GM12878 (cell line): ENCODE measurements at regions not wholly inside any gene's neighbourhood (a gene's known extent, or its start where the extent isn't known, plus 50 kb on each side); places are given as distances from the start of the nearest gene placed in this dataset.

Experiments
- ATAC-seq: fragments of 200-7000 bp; cut with Tn5 transposase; 3 replicates; pipeline ENCODE4 v1.9.1; 2020; ENCODE audit warnings: mild to moderate bottlenecking, moderate library complexity
- BruUV-seq: library from RNA; stranded (reverse); fragments of 400-500 nt; replicated peaks from 2 replicates; lab custom pipeline; 2021; lab: Mats Ljungman, UMichigan
- CTCF ChIA-PET: fragments of 300-600 bp; sonication (Branson Sonifier 250); formaldehyde crosslinking; extraction: SDS; loops from one replicate; lab custom pipeline; 2021; ENCODE audit warnings: inconsistent platforms; lab: Yijun Ruan, JAX
- POLR2A ChIA-PET: fragments of 350-600 bp; formaldehyde crosslinking; extraction: SDS; loops from one replicate; lab custom pipeline; 2021; ENCODE audit warnings: inconsistent platforms; lab: Charles Lee
- RAD21 ChIA-PET: fragments of 300-600 bp; sonication (Branson Sonifier 250); formaldehyde crosslinking; loops from one replicate; lab custom pipeline; 2023; ENCODE audit warnings: antibody characterized with exemption; ENCODE audit not compliant: unreplicated experiment; lab: Charles Lee
- SMC1A ChIA-PET: fragments of 300-600 bp; sonication (Branson Sonifier 250); formaldehyde crosslinking; loops from one replicate; lab custom pipeline; 2023; ENCODE audit not compliant: unreplicated experiment, uncharacterized antibody; lab: Charles Lee
- DNase-seq: peaks from one replicate; pipeline ENCODE4 v3.0.0-alpha.2; 2011; ENCODE audit warnings: low read depth, low spot score
- FAIRE-seq: peaks from 3 replicates; lab custom pipeline; 2011; peaks lifted over from hg19 to GRCh38; lab: Jason Lieb, UNC
- H2AFZ ChIP-seq: 2 replicates; pipeline ENCODE4 v1.6.0; 2011; ENCODE audit warnings: low read depth, low read length, control low read depth; ENCODE audit not compliant: control insufficient read depth
- H3K27ac ChIP-seq: 2 replicates; pipeline ENCODE4 v1.5.1; 2011; ENCODE audit warnings: control low read depth; ENCODE audit not compliant: control insufficient read depth, insufficient read depth
- H3K27me3 ChIP-seq, 2 experiments: replicated peaks in 1 of 2; 2 replicates each; pipeline versions ENCODE4 v1.6.0 to v1.6.1; 2011; ENCODE audit warnings: low read length in 1 of 2; ENCODE audit not compliant: control insufficient read depth in 2 of 2, insufficient read depth in 2 of 2
- H3K36me3 ChIP-seq, 2 experiments: 2 replicates each; pipeline ENCODE4 v1.5.1; 2011; ENCODE audit warnings: low read length in 1 of 2; ENCODE audit not compliant: control insufficient read depth in 2 of 2, insufficient read depth in 2 of 2
- H3K4me1 ChIP-seq: 2 replicates; pipeline ENCODE4 v1.6.1; 2011; ENCODE audit warnings: mild to moderate bottlenecking, low read length, moderate library complexity, mixed read lengths; ENCODE audit not compliant: control insufficient read depth, insufficient read depth
- H3K4me2 ChIP-seq: 2 replicates; pipeline ENCODE4 v1.6.0; 2011; ENCODE audit warnings: control low read depth; ENCODE audit not compliant: control insufficient read depth, insufficient read depth
- H3K4me3 ChIP-seq: fragments of 200-600 bp; sonication (generic); 2 replicates; pipeline ENCODE4 v1.5.1; 2016
- H3K79me2 ChIP-seq: 2 replicates; pipeline ENCODE4 v1.6.0; 2011; ENCODE audit warnings: low read length; ENCODE audit not compliant: control insufficient read depth, insufficient read depth
- H3K9ac ChIP-seq: 2 replicates; pipeline ENCODE4 v1.8.0; 2011; ENCODE audit warnings: low read length, control low read depth, mixed read lengths; ENCODE audit not compliant: control insufficient read depth, insufficient read depth
- H3K9me3 ChIP-seq: replicated peaks from 3 replicates; pipeline ENCODE4 v1.5.1; 2011; ENCODE audit warnings: mild to moderate bottlenecking, low read length; ENCODE audit not compliant: control insufficient read depth, insufficient read depth
- H4K20me1 ChIP-seq: 2 replicates; pipeline ENCODE4 v1.6.0; 2011; ENCODE audit not compliant: control insufficient read depth, insufficient read depth
- BRCA1 ChIP-seq: IDR thresholded peaks from 2 replicates; pipeline ENCODE4 v1.6.1; 2011; ENCODE audit warnings: low read depth, low read length, improper control_type of control experiment
- EP300 ChIP-seq, 2 experiments: fragments of 150-350 bp in 1 of 2; IDR thresholded peaks; 2 replicates each; pipeline ENCODE4 v1.6.1; 2011 to 2012; ENCODE audit warnings: low read depth in 2 of 2, low read length in 2 of 2, borderline replicate concordance in 1 of 2, improper control_type of control experiment in 1 of 2, inconsistent platforms in 1 of 2; ENCODE audit not compliant: control insufficient read depth in 1 of 2
- PML ChIP-seq: IDR thresholded peaks from 2 replicates; pipeline ENCODE4 v1.6.1; 2012; ENCODE audit warnings: low read length, inconsistent platforms
- RBBP5 ChIP-seq: fragments of 200-600 bp; sonication (generic); conservative IDR thresholded peaks from 2 replicates; pipeline ENCODE4 v1.6.1; 2016
- RFX5 ChIP-seq: IDR thresholded peaks from 2 replicates; pipeline ENCODE4 v1.6.1; 2011; ENCODE audit warnings: low read depth, low read length, improper control_type of control experiment
- SIX5 ChIP-seq: IDR thresholded peaks from 2 replicates; pipeline ENCODE4 v1.6.1; 2011; ENCODE audit warnings: mild to moderate bottlenecking, low read depth, low read length, moderate library complexity; ENCODE audit not compliant: severe bottlenecking
- SMAD1 ChIP-seq: fragments of 450-650 bp; IDR thresholded peaks from 2 replicates; pipeline ENCODE4 v1.6.1; 2018; ENCODE audit warnings: mild to moderate bottlenecking, low read depth; ENCODE audit not compliant: partially characterized antibody
- YBX1 ChIP-seq: fragments of 450-650 bp; IDR thresholded peaks from 2 replicates; pipeline ENCODE4 v1.6.1; 2016; ENCODE audit warnings: antibody characterized with exemption
- ZNF24 ChIP-seq: fragments of 450-650 bp; IDR thresholded peaks from 2 replicates; pipeline ENCODE4 v1.6.1; 2017; ENCODE audit warnings: antibody characterized with exemption, mild to moderate bottlenecking
- WGBS: methylation state at CpG from one replicate; pipeline ENCODE4 v1.1.6; 2016; ENCODE audit warnings: low lambda C conversion rate; ENCODE audit not compliant: insufficient replicate concordance, insufficient coverage; ENCODE audit errors: missing lambda C conversion rate; 5-methylcytosine and 5-hydroxymethylcytosine counted together
- in situ Hi-C: fragments of 300-500 bp; cut with MboI; formaldehyde crosslinking; loops from 9 replicates; pipeline ENCODE4 v1.14.3; 2018; ENCODE audit warnings: mixed read lengths
- intact Hi-C: fragments of 100-400 bp; cut with micrococcal nuclease; formaldehyde crosslinking; loops from one replicate; pipeline ENCODE4 v1.14.2; 2022; ENCODE audit not compliant: unreplicated experiment
- TF ChIP-seq, protein P1 (sequence below): fragments of 450-650 bp; conservative IDR thresholded peaks from 2 replicates; pipeline ENCODE4 v1.6.1; 2017; ENCODE audit warnings: mild to moderate bottlenecking, moderate library complexity
- TF ChIP-seq, protein P2 (sequence below): fragments of 450-650 bp; IDR thresholded peaks from 2 replicates; pipeline ENCODE4 v1.6.1; 2017; ENCODE audit warnings: mild to moderate bottlenecking
- TF ChIP-seq, protein P3 (sequence below): fragments of 450-650 bp; formaldehyde crosslinking; IDR thresholded peaks from 2 replicates; pipeline ENCODE4 v1.4.0; 2022; ENCODE audit warnings: mild to moderate bottlenecking, moderate library complexity
- TF ChIP-seq, protein P4 (sequence below): fragments of 450-650 bp; IDR thresholded peaks from 2 replicates; pipeline ENCODE4 v1.6.1; 2017; ENCODE audit warnings: low read depth, mild to moderate bottlenecking, moderate library complexity

DNA sequence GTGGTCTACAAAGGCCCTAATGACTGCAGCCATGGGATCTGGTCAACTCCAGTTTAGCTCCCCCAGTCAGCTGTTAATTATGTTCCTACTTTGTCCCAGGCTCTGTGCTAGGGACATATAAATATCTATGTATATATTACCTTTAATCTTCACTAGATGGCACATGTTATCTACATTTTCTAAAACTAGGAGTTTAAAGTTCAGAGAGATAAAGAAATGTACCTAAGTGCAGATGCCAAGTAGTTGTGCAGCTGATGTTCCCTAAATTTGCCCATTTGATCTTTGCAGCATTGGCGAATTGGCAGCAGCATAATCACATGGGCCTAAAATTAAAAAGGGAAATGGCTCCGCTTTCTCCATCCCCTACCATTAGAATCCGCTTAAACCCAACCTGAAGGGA lies 541.1 kb downstream of the MED13L start:
- Histone ChIP-seq H3K36me3 (no peaks in the 10 kb centered on the region), H3K4me3 (no peak overlapping the region), H3K4me1 (no peaks in the 10 kb centered on the region), H2AFZ (no peak overlapping the region), H3K9me3 (no peaks in the 10 kb centered on the region), H3K9ac (no peak overlapping the region), H3K27me3 (no peaks in the 10 kb centered on the region), H3K27ac (no peak overlapping the region), H3K4me2 (no peak overlapping the region), H4K20me1 (no peaks in the 10 kb centered on the region), H3K79me2 (no peaks in the 10 kb centered on the region)
- no TSS peak for BruUV-seq
- RAD21 ChIA-PET: no interaction called here
- FAIRE-seq: no peak
- SMC1A ChIA-PET: no interaction called here
- TF ChIP-seq BRCA1 (no peak), RBBP5 (no peak), YBX1 (no peak), EP300 (IDR thresholded peaks at IDR 0.05; ENCODE audit: borderline replicate concordance in 1 of 2, control insufficient read depth in 1 of 2, low read depth in 2 of 2, low read length in 2 of 2) (no peak), SMAD1 (no peak), SIX5 (no peak), ZNF24 (no peak), PML (no peak), RFX5 (no peak)
- TF ChIP-seq, protein P1, sequence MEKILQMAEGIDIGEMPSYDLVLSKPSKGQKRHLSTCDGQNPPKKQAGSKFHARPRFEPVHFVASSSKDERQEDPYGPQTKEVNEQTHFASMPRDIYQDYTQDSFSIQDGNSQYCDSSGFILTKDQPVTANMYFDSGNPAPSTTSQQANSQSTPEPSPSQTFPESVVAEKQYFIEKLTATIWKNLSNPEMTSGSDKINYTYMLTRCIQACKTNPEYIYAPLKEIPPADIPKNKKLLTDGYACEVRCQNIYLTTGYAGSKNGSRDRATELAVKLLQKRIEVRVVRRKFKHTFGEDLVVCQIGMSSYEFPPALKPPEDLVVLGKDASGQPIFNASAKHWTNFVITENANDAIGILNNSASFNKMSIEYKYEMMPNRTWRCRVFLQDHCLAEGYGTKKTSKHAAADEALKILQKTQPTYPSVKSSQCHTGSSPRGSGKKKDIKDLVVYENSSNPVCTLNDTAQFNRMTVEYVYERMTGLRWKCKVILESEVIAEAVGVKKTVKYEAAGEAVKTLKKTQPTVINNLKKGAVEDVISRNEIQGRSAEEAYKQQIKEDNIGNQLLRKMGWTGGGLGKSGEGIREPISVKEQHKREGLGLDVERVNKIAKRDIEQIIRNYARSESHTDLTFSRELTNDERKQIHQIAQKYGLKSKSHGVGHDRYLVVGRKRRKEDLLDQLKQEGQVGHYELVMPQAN: no peak
- TF ChIP-seq, protein P2, sequence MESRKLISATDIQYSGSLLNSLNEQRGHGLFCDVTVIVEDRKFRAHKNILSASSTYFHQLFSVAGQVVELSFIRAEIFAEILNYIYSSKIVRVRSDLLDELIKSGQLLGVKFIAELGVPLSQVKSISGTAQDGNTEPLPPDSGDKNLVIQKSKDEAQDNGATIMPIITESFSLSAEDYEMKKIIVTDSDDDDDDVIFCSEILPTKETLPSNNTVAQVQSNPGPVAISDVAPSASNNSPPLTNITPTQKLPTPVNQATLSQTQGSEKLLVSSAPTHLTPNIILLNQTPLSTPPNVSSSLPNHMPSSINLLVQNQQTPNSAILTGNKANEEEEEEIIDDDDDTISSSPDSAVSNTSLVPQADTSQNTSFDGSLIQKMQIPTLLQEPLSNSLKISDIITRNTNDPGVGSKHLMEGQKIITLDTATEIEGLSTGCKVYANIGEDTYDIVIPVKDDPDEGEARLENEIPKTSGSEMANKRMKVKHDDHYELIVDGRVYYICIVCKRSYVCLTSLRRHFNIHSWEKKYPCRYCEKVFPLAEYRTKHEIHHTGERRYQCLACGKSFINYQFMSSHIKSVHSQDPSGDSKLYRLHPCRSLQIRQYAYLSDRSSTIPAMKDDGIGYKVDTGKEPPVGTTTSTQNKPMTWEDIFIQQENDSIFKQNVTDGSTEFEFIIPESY: no peak
- TF ChIP-seq, protein P3, sequence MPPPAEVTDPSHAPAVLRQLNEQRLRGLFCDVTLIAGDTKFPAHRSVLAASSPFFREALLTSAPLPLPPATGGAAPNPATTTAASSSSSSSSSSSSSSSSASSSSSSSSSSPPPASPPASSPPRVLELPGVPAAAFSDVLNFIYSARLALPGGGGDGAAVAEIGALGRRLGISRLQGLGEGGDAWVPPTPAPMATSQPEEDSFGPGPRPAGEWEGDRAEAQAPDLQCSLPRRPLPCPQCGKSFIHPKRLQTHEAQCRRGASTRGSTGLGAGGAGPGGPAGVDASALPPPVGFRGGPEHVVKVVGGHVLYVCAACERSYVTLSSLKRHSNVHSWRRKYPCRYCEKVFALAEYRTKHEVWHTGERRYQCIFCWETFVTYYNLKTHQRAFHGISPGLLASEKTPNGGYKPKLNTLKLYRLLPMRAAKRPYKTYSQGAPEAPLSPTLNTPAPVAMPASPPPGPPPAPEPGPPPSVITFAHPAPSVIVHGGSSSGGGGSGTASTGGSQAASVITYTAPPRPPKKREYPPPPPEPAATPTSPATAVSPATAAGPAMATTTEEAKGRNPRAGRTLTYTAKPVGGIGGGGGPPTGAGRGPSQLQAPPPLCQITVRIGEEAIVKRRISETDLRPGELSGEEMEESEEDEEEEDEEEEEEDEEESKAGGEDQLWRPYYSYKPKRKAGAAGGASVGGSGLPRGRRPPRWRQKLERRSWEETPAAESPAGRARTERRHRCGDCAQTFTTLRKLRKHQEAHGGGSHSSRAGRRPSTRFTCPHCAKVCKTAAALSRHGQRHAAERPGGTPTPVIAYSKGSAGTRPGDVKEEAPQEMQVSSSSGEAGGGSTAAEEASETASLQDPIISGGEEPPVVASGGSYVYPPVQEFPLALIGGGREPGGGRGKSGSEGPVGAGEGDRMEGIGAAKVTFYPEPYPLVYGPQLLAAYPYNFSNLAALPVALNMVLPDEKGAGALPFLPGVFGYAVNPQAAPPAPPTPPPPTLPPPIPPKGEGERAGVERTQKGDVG (CRISPR knock-in tag): no peak
- TF ChIP-seq, protein P4, sequence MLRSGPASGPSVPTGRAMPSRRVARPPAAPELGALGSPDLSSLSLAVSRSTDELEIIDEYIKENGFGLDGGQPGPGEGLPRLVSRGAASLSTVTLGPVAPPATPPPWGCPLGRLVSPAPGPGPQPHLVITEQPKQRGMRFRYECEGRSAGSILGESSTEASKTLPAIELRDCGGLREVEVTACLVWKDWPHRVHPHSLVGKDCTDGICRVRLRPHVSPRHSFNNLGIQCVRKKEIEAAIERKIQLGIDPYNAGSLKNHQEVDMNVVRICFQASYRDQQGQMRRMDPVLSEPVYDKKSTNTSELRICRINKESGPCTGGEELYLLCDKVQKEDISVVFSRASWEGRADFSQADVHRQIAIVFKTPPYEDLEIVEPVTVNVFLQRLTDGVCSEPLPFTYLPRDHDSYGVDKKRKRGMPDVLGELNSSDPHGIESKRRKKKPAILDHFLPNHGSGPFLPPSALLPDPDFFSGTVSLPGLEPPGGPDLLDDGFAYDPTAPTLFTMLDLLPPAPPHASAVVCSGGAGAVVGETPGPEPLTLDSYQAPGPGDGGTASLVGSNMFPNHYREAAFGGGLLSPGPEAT: no peak
- CTCF ChIA-PET: no interaction called here
- 10% methylated on average over 3 of the region's 3 CpGs for WGBS
- POLR2A ChIA-PET: no interaction called here
- intact Hi-C loops (no loop called here), in situ Hi-C loops (no loop called here)
- no peak for ATAC-seq
- DNase-seq: no peak
